ENCODE measurements at regions not wholly inside any gene's neighbourhood (a gene's known extent, or its start where the extent isn't known, plus 50 kb on each side); places are given as distances from the start of the nearest gene placed in this dataset.

- H3K27me3 Mint-ChIP-seq (ENCODE audit: low read depth) = no peaks in the 10 kb centered on the region
- POLR2A ChIA-PET = no interaction called here
- H3K9me3 Mint-ChIP-seq (ENCODE audit: insufficient read depth) = no peaks in the 10 kb centered on the region
- H3K27ac Mint-ChIP-seq = no peak overlapping the region
- H3K36me3 Mint-ChIP-seq (ENCODE audit: low read depth) = no peaks in the 10 kb centered on the region
- DNase-seq (no peak), ATAC-seq (no peak)
- H3K4me1 Mint-ChIP-seq (ENCODE audit: low read depth) = no peaks in the 10 kb centered on the region
- CTCF ChIA-PET = no interaction called here
- H3K4me3 Mint-ChIP-seq = no peak overlapping the region
Observed at GRCh38 chr5:93791518-93791972, 50.1 kb upstream of the POU5F2 start.
